ENCODE measurements at regions not wholly inside any gene's neighbourhood (a gene's known extent, or its start where the extent isn't known, plus 50 kb on each side); places are given as distances from the start of the nearest gene placed in this dataset.

DNA sequence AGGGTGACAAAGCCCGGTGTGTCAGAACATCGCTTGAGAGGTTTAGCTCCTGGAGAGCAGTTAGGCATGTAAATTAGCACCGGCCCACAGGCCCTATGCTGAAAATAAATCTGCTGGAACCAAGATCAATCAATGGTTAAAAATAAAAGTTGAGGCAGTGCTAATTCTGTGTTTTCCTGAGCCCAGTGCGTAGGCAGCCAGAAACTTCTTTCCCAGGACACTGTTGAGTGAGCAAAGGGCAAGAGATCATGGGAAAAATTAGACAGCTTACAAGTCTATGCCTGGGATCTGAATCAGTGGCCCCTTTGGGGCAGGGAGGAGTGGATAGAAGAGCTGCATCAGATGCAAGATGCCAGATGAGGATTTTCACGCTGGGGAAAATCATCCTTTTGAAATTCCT, 539.2 kb downstream of the BUD13 start:
- peak; percentile 92 for DNase-seq

DNA sequence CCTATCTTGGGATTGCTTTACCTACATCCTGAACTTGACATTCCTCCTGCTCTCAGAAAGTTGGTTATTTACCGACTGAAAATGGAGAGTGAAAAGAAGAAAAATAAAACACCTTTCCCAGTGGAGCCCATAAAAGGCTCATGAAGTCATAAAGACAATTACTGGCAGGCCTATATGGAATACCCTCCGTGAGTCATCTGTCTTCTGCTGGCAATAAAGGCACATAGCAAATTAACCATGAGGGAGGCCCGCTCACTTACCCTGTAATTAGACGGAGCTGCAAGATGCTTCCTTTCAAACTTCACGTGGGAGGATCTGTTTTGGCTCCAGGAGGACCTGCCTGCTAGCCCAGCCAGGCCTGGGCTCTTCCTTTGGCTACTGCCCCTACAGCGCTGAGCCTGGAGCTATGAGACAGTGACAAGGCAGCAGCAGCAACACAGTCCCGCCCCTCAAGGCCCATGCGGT, 540.4 kb downstream of the BUD13 start:
- peak; percentile 49 for DNase-seq

DNA sequence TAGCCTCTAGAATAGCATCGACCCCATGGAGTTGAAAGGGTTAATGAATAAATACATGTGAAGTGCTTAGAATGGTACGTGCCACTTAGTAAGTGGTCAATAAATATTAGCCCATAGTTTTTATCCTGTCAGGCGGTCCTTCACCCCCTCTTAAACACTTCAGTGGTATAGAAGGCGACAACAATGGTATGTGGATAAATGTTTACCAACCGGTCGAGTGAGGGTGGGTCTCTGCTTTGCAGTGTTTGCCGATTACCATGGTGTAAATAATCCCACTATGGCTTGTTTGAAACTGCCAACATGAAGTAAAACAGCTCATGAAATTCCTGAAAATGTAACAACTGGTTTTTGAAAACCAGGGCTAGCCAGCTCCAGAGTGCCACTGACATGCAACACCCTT, 541.2 kb downstream of the BUD13 start:
- DNase-seq = no peak

DNA sequence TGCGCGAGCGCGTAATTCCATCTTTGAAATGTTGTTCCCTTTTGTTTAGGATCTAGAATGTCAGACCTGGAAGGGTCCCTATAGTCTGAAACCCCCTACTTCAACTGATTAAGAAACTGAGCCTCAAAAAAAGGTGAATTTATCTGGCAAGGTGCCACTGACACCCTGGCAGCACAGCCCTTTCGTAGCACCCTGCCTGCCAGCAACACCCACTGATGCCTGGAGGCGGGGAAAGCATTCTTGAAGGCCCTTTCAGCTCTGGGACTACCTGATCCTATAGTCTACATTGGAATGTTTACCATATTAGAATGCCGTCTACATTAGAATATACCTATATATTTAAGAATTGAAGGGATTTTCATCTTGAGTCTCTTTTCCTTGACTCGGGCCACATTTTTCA, 542.3 kb downstream of the BUD13 start:
- no peak for DNase-seq

DNA sequence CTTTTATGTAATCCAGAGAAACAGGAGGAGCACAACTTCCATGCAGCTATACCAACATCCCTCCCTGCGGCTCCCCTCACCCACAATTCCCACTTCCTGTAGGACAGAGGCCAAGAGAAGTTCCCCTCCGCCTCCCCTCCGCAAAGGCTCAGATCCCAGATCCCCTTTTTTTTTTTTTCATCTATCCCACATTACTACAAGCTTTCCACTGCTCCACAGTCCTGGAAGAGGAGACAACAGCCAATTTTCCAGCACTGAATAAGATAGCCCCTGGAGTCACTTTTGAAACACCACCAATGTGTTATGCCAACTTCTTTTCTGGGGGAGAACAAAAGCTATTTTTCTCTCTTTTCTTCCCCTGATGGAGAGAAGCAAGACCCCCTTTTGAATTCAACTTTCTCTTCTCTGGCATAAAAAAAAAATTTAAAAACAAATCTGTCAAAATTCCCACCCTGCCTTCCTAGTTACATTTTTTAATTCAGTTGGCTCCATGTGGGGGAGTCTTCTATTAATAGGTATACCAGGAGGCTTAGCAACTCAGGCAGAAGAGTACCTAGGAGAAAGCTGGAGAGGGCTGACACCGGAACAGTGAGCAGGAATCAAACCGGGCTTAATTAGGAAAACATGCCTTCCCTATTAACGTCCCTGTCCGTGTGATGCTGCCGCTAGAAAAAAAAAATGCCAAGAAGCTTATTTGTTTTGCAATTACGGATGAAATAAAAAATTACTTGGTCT, 543.4 kb downstream of the BUD13 start:
- no peak for DNase-seq

DNA sequence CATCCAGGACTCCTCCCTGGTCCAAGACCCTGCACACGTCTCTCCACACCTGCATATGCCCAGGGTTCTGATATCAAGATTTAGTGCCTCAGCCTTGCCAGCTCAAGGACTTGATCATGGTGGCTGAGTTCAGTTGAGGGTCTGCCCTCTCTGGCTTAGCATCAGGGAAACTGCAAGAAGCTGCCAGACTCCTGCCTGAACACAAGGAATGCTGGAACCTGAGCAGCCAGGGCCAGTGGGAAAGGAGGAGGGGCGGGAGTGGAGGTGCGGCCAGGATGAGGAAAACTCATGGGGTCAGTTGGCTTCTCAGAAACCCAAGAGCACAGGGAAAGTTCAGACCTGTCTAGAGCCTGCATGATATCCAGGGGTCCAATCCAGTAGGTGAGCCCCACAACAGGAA, 546.1 kb downstream of the BUD13 start:
- DNase-seq = no peak

DNA sequence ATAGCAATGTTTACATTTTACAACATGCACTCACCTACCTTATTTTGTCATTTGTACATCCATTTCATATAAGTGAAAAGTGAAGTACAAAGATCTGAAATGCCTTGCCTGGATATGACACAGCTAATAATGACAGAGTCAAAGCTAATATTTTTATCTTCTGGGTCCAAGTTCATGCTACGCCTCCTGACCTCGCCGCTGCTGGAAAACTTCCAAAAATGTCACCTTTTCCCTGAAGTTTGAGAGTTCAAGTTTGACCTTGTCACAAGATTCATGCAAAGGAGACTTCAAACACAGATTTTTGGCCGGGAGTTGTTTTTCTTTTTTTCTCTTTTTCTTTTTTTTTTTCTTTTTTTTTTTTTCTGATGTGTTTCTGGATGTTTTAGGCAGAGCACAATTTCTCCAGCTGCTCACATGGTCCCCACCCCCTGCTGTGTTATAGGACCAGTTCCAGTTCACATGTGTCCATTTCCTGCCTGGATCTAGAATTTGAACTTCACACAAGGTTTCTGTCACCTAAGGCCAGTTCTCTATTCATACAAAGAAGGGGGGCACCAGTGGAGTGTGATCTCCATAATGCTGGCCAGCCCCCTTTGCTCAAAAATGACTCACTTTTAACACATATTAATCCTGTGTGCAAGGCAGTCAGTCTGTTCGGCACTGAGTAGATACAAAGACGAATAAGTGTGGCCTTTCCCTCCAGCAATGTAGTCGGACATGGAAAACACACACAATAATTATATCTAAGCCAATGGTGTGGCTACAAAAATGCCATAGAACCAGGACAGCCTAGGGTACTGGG, 546.8 kb downstream of the BUD13 start:
- peak; percentile 35 for DNase-seq

DNA sequence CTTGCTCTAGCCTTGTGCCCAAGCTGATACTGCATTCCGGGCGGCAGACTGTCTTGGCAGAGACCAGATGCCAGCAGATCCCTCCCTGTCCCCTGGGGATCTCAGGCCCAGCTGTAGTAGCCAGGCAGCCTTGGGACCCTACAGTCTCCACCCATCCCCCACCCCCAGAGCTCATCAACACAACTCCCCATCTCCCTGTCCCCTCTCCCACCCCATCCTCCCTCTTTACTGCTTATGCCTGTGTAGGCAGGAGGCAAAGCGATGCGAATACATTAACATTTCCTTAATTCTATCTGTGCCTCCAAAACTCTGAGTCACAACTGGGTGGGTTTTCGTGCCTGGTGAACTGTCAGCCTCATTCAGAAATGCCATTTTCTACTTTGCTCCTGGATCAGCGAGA, 547.6 kb downstream of the BUD13 start:
- DNase-seq = no peak

DNA sequence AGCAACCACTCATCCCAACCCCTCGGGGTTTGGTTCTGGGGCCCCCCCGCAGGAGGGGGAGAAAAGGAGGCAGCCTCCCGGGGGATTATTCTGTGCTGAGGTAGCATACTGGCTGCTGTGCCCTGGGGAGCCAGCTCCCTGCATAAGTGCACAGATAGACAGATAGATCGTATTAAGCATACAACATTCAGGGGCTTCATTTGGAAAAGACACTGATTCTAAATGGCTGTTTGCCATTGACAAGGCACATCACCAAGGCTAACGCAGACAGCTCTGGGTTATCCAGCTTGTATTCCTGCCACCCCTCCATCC, 547.9 kb downstream of the BUD13 start:
- DNase-seq = no peak

DNA sequence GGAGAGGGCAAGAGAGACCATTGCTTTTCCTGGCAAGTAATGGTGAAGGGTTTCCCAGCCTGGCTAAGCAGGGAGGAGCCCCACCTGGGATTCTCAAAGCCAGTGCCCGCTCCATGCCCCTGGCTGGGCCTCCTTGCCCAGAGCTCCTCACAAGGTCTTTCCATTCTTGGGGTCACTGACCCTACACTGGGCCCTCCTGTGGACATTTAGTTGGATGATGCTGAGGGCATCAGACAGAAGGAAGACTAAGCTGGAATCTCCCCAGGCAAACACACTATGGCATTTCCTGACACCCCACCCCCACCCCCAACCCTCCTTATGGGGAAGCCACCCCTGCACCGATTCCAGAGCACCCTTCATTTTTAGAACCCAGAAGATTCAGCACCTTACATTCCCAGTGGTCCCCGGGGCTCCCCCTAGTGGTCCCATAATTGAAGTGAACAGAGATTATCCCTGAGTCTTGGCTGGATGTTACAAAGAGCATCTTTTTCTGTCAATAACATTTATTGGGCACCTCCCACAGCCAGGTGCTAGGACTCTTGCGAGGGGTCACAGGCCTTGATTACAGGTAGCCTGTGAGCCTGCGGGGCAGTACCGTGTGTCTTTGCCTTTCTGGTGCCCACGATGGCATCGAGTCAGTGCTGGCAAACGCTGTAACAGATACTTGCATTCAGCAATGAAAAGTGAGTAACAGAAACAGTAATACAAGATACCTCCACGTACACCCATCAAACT, 548.5 kb downstream of the BUD13 start:
- DNase-seq = peak; percentile 33

DNA sequence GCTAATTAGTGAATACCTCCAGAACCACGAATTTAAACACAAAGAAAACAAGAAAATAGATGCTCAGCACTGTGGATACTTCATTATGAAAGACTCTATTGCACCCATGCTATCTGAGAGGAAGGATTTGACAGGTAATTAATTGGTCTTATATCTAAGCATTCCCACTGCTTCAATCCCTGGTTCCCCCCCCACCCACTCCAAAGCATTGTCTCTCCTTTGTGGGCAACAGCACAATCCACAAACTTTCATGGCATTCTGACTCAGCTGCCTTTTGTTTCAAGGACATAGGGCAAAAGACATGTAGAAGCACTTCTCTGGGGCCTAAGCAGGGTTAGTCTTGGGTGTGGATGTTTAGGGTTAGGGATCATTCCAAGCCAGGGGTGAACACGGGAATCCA, 551.4 kb downstream of the BUD13 start:
- no peak for DNase-seq

DNA sequence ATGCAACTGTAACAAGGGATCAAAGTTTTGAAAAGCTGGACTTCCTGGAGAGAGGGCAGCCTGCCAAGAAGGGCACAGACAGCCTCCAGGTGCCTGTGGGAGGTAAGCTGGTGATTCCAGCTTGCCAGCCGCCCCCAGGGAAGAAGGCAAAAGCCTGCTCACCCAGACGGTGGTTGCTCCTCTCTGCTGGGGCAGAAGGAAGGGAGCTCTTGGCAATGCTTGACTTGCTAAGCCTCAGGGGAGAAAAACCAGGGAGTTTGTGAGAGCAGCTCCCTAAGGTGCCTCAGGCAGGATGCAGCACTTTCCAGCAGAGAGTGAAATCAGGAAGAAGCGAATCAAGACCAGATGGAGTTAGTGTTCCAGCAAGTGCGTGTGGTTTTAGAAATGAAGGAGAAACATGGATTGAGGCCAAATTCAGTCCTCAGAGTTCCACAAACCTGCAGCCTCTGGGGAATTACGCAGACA, 553.6 kb downstream of the BUD13 start:
- DNase-seq = peak; percentile 31

DNA sequence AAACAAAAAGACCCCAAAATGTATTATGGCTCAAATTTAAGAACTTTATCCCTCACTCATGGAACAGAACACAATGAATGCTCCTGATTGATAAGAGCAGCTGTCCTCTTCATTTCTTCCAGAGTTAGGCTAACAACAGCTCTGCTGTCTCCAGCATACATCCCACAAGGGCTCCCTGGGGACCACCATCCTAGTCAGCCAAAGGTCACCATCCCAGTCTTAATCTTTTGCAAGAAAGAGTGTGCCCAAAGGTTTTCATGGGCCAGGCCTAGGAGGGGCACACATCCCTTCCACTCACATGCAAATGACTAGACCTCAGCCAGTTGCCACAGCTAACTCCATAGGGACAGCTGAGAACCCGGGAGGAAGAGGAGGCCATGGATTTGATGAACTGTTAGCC, 555.3 kb downstream of the BUD13 start:
- no peak for DNase-seq

DNA sequence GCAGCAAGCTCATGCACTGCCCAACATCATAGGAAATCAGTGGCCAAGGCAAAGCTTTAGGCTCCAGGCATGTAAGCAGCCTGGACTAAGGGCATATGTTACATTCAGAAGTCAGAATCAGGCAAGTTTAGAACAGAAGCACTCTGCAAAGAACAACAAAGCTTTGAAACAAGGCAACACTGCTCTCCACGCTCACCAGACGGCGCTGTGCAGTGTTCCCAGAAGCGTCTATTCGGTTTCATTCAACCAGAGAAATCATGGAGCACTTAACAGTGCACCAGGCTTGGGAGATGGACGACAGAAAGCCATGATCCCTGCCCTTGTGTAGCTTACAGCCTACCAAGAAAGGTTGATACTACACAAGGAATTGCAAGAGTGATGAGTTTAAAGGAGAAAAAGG, 555.8 kb downstream of the BUD13 start:
- peak; percentile 42 for DNase-seq

DNA sequence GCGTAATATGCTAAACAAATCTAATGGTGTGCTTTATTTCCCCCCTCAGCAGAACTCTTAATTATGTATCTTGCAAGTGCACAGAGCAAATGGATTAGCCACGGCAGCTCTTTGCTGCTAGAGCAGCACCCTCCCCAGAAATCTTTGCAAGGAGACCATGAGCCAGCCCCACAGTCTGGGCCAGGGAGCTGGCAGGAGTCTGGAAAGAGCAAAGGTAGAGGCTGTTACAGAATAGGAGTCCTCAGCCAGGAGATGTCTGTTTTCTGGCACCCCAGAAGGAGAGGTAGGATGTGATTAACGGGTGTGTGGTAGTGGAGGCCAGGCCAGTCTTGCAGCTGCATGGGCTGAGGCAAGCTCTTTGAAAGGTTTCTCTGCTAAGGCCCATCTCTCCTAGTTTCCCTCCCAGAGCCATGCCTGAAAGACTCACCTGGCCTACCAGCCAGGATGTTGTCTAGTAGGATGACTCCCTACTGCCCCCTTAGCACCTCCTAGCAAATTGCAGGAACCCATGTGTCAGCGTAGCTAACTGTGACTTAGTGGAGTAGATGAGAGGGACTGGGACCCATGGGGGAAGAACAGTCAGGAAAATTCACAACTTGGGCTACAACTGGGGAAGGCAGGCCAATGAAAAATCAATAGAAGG, 557.2 kb downstream of the BUD13 start:
- no peak for DNase-seq

DNA sequence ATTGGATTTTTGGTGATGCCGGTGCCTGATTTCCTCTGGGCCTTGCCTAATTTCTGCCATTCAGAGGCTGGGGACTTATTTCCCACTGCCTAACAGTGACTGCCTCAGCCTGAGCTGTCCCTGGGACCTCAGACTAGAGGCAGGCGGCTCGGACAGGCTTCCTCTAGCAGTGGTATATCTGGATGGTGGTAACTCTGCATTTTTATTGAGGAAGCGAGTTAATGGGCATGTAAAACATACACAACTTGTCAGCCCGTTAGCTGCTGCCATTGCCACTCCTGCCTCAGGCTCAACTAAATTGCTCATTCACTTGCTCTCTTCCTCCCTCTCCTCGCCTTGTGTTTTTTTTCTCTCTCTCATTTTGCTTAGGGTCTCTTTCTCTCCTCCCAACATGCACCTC, 561.6 kb downstream of the BUD13 start:
- DNase-seq = no peak

DNA sequence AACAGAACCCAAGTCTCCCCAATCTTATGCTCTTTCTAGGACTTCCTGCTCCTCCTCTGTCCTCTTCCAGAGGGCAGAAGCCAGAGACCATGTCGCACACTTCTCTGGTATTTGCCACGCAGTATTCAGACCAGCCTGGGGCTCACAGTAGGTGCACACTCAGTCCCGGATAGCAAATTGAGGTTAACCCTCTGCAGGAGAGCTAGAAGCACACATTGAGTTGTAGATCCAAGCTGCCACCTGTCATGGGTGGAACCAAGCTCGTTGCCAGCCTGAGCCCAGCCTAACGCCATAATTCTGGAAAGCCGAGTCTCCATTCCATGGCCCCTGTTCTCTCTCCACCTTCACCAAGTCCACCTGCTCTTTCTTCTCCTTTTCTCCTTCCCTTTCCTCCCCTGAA, 562.1 kb downstream of the BUD13 start:
- no peak for DNase-seq

DNA sequence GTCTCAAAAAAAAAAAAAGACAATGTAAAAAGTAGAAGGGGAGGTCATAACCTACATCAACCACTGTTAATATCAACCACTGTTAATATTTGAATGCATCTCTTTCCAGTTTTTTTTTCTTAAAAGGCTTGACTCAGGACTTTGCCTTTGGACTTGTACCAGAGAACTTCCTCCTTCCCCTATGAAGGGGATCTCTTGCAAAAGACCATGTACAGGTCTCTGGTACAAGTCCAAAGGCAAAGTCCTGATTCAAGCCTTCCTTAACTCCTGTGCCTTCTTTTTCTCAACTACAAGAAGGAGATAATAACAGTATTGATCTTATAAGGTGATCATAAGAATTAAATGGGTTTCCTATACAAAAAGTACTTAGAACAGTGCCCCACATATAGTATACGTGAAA, 563.5 kb downstream of the BUD13 start:
- no peak for DNase-seq

DNA sequence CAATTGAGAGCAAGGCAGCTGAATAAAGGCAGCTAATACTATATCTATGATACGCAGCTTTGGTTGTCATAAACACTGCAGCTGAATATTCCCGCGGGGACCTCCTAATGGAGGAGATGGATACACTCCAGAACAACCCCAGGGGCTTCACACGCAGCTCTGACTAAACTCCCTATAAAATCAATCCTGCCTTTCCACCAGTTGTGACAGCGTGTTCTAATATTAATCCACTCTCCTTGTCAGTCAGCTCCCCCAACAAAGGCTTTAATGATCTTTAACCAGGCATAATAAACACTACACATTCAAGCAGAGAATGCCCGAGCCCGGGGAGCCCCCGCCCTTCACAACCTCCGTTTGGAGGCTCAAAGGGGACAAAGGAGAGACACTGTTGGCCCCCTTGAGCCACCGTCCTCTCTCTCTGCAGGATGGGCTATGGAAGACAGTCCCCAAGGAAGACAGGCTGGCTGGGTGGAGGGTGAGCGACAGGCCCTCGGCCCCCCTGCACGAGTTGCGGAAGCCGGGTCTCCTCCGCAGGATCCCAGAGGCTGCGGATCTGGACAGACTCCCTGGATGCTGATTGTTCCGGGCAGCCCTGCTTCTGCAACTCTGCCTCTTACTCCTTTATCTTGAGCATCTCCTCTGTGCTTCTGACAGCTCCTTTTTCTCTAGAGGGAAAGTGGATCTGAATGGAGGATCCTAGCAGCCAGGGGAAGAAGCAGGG, 565.2 kb downstream of the BUD13 start:
- no peak for DNase-seq

DNA sequence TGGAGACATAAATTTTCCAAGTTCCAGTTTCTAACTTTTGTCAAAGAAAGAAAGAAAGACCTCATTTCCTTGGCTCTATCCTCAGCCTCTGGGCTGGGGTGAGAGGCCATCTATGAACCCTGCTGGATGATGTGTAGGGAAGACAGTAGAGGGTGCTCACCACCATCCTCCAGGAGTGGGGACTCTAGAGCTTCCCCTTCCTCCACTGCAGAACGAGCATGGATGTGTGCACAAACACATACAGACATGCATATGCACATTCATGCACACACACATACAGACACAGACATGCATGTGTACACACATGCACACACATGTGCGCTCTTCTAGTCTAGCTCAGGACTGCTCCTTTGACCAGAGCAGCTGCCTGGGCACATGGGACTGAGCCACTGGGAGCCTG, 565.8 kb downstream of the BUD13 start:
- no peak for DNase-seq

DNA sequence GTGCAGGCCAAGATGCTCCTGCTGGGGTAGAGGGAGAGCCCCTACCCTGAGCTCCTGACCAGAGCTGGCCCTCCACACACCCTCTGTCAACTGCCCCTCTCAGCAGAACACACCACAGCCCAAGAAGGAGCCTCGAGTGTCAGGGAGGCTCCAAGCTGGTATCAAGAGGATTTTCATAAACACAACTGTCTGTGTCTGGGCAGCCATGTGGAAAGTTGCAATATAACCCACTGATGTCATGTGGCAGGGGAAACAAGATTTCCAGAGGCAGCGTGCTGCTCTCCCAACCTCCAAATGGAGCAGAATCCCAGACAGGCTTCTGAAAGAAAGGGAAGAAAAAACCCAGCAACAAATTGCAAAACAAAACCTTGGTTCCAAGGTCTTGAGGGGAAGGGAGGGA, 569.9 kb downstream of the BUD13 start:
- no peak for DNase-seq

DNA sequence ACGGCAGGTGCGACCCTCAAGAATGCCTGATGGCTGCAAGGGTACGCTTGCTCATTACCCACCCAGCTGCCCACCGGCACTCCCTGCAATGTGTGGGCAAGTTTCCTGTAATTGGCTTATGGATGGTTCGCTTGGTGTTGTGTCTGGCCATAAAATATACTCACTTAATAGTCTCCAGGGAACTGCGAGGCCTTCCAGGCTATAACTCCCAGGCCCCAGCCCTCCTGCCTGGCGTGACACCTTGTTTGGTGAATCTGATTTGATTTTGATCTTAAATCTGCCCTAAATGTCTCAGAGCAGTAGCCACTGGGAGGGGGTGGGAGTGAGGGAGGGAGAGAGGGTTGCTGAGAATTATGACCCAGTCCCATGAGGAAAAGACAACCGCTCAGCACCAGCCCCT, 572.2 kb downstream of the BUD13 start:
- DNase-seq = no peak

DNA sequence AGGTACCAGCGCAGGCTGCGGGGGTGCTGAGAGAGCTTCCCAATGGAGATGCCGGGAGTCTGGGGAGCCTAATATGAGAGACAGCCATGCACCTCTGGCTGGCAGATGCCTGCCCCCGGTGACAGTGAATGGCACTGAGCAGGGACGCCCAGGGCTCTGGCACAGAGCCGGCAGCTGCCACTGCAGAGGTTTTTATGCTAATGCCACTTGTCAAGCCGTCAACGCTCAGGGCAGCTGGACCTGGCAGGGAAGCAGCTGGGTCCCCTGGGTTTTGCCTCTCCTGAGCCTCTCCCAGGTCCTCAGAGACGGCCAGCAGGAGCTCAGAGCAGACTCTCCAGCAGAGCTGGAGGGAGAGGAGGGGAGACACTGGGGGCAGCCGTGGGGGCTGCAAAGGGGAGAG, 573.6 kb downstream of the BUD13 start:
- no peak for DNase-seq
